Endodermal cell (in vitro differentiated cells): ENCODE measurements at regions not wholly inside any gene's neighbourhood (a gene's known extent, or its start where the extent isn't known, plus 50 kb on each side); places are given as distances from the start of the nearest gene placed in this dataset.

Source experiments
- DNase-seq: peaks from one replicate; pipeline ENCODE4 v3.0.0-alpha.2; 2017
- H3K27ac ChIP-seq: 2 replicates; pipeline ENCODE4 v1.5.1; 2013; ENCODE audit warnings: mild to moderate bottlenecking, low read depth, low read length, moderate library complexity
- H3K27me3 ChIP-seq: 2 replicates; pipeline ENCODE4 v1.6.1; 2013; ENCODE audit warnings: mild to moderate bottlenecking, low read length, moderate library complexity; ENCODE audit not compliant: insufficient read depth, control insufficient read depth, poor library complexity, severe bottlenecking
- H3K36me3 ChIP-seq: 2 replicates; pipeline ENCODE4 v1.7.0; 2013; ENCODE audit warnings: mild to moderate bottlenecking, low read length, moderate library complexity; ENCODE audit not compliant: control insufficient read depth, insufficient read depth
- H3K4me1 ChIP-seq: one replicate; pipeline ENCODE4 v1.7.0; 2013; ENCODE audit warnings: low read length; ENCODE audit not compliant: control insufficient read depth, insufficient read depth
- H3K4me3 ChIP-seq: 2 replicates; pipeline ENCODE4 v1.5.1; 2013; ENCODE audit warnings: mild to moderate bottlenecking, low read length, moderate library complexity
- H3K9ac ChIP-seq: 2 replicates; pipeline ENCODE4 v1.6.1; 2013; ENCODE audit warnings: mild to moderate bottlenecking, low read length, moderate library complexity; ENCODE audit not compliant: poor library complexity, severe bottlenecking; ENCODE audit errors: extremely low read depth
- H3K9me3 ChIP-seq: 2 replicates; pipeline ENCODE4 v1.6.1; 2013; ENCODE audit warnings: mild to moderate bottlenecking, low read length, moderate library complexity; ENCODE audit not compliant: control insufficient read depth
- H3K27ac Mint-ChIP-seq: 2 replicates; pipeline ENCODE4 v1.8.0; 2020; ENCODE audit warnings: mixed read lengths
- H3K27me3 Mint-ChIP-seq: 2 replicates; pipeline ENCODE4 v1.8.0; 2021; ENCODE audit warnings: mild to moderate bottlenecking, mixed read lengths; ENCODE audit not compliant: insufficient read depth
- H3K36me3 Mint-ChIP-seq: 2 replicates; pipeline ENCODE4 v1.8.0; 2020; ENCODE audit warnings: low read depth, mixed read lengths
- H3K4me1 Mint-ChIP-seq: 2 replicates; pipeline ENCODE4 v1.8.0; 2020; ENCODE audit warnings: mixed read lengths
- H3K4me3 Mint-ChIP-seq: 2 replicates; pipeline ENCODE4 v1.8.0; 2020; ENCODE audit warnings: mild to moderate bottlenecking, moderate library complexity, mixed read lengths
- H3K9me3 Mint-ChIP-seq: 2 replicates; pipeline ENCODE4 v1.8.0; 2020; ENCODE audit warnings: mild to moderate bottlenecking, mixed read lengths
- WGBS, 2 experiments: methylation state at CpG; one replicate each; pipeline versions ENCODE4 v1.1.5 to v1.1.7; 2013; ENCODE audit warnings: missing lambda C conversion rate in 2 of 2, mixed read lengths in 1 of 2; ENCODE audit not compliant: insufficient coverage in 1 of 2, insufficient read length in 1 of 2; 5-methylcytosine and 5-hydroxymethylcytosine counted together
- TF ChIP-seq, protein P1 (sequence below): fragments of 200-600 bp; sonication (generic); conservative IDR thresholded peaks from 2 replicates; pipeline ENCODE4 v1.5.0; 2021; ENCODE audit warnings: antibody characterized with exemption, mild to moderate bottlenecking

DNA sequence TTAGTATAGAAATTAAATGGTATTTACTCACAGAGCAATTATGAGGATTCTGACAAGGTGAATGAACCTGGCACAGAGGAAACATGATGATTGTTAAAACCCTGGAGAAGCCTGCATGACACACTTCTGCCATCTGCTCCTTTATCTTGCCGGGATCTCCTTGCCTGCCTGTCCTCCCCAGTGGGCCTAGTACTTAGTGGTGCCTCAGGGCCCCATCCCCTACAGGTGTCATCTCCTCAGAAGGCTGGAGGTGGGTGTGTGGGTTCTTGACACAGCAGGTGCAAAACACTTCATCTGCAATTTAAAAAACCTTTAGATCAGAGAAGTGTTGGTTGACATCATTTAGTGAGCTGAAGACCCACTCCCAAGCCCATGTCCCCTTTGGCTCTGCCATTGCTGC lies 261.2 kb downstream of the ADRA2A start:
- Mint-ChIP-seq H3K4me3 (no peak overlapping the region), H3K27ac (no peak overlapping the region), H3K27me3 (no peaks in the 10 kb centered on the region), H3K4me1 (no peaks in the 10 kb centered on the region), H3K36me3 (no peaks in the 10 kb centered on the region), H3K9me3 (peaks cover 49% of the 10 kb centered on the region)
- TF ChIP-seq, protein P1, sequence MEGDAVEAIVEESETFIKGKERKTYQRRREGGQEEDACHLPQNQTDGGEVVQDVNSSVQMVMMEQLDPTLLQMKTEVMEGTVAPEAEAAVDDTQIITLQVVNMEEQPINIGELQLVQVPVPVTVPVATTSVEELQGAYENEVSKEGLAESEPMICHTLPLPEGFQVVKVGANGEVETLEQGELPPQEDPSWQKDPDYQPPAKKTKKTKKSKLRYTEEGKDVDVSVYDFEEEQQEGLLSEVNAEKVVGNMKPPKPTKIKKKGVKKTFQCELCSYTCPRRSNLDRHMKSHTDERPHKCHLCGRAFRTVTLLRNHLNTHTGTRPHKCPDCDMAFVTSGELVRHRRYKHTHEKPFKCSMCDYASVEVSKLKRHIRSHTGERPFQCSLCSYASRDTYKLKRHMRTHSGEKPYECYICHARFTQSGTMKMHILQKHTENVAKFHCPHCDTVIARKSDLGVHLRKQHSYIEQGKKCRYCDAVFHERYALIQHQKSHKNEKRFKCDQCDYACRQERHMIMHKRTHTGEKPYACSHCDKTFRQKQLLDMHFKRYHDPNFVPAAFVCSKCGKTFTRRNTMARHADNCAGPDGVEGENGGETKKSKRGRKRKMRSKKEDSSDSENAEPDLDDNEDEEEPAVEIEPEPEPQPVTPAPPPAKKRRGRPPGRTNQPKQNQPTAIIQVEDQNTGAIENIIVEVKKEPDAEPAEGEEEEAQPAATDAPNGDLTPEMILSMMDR: no peak
- Histone ChIP-seq H3K9ac (no peak overlapping the region), H3K4me3 (no peak overlapping the region), H3K36me3 (no peaks in the 10 kb centered on the region), H3K4me1 (no peaks in the 10 kb centered on the region), H3K9me3 (peaks cover 25% of the 10 kb centered on the region), H3K27ac (no peak overlapping the region), H3K27me3 (no peaks in the 10 kb centered on the region)
- 95% methylated on average over 1 of the region's 1 CpG; no CpG with 5 or more reads in 1 of the 2 experiments for WGBS, 2 experiments
- no peak for DNase-seq

DNA sequence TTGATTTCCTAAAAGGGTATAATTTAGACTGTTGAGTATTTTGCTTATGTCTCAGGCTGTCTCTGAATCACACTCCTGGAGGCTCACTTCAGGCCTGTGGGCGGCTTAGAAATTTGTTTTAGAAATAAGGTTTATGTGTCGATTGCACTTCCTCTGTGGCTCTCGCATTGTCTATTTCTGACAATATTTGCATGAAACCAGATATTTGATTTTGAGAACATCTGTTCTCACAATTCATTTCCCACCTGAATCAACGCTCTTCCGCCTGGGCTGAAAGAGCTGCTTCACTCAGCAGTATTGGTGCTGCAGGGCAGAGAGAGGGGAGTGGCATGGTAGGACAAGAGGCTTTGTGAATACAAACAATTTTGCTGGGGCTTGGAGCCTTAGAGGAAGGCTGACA lies 262.0 kb downstream of the ADRA2A start:
- no peaks in the 10 kb centered on the region for H3K36me3 ChIP-seq
- Mint-ChIP-seq H3K4me1 (no peaks in the 10 kb centered on the region), H3K9me3 (peaks cover 50% of the 10 kb centered on the region), H3K27me3 (no peaks in the 10 kb centered on the region), H3K4me3 (no peak overlapping the region), H3K27ac (no peak overlapping the region), H3K36me3 (no peaks in the 10 kb centered on the region)
- TF ChIP-seq, protein P1: no peak
- no peak overlapping the region for H3K4me3 ChIP-seq
- WGBS, 2 experiments: 81 to 97% methylated on average over 3 to 5 of the region's 5 CpGs
- no peaks in the 10 kb centered on the region for H3K27me3 ChIP-seq
- H3K4me1 ChIP-seq: no peaks in the 10 kb centered on the region
- no peak for DNase-seq
- no peak overlapping the region for H3K27ac ChIP-seq
- peaks cover 25% of the 10 kb centered on the region for H3K9me3 ChIP-seq
- H3K9ac ChIP-seq: no peak overlapping the region

DNA sequence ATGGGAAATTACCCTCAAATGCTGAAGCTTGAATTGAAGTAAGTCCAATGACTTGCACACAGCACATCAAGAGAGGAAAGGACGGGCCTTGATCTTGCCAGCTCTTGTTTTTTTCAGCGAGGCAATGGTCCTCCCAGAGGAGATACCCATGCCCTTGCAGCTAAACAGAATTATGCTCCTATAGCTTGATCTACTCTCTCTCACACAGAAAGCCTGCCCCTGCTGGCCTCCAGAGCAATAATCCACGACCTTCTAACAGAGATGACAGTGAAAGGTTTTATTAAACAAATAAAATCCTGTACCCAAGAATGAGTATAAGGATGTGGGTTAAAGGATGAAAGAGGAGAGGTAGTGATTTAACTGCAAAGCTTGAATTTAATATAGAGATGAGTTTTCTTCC lies 268.0 kb downstream of the ADRA2A start:
- Histone ChIP-seq H3K27me3 (no peaks in the 10 kb centered on the region), H3K4me3 (no peak overlapping the region), H3K9ac (no peak overlapping the region), H3K27ac (no peak overlapping the region), H3K36me3 (no peaks in the 10 kb centered on the region), H3K4me1 (no peaks in the 10 kb centered on the region), H3K9me3 (peaks cover 21% of the 10 kb centered on the region)
- no peak overlapping the region for H3K27ac Mint-ChIP-seq
- peak; percentile 45 for DNase-seq
- peaks cover 35% of the 10 kb centered on the region for H3K9me3 Mint-ChIP-seq
- H3K36me3 Mint-ChIP-seq: no peaks in the 10 kb centered on the region
- no peaks in the 10 kb centered on the region for H3K4me1 Mint-ChIP-seq
- TF ChIP-seq, protein P1: peak; percentile 74
- WGBS, 2 experiments: 60 to 76% methylated on average over 1 to 2 of the region's 3 CpGs
- H3K4me3 Mint-ChIP-seq: no peak overlapping the region
- H3K27me3 Mint-ChIP-seq: no peaks in the 10 kb centered on the region
